ENCODE measurements at regions not wholly inside any gene's neighbourhood (a gene's known extent, or its start where the extent isn't known, plus 50 kb on each side); places are given as distances from the start of the nearest gene placed in this dataset.

DNA sequence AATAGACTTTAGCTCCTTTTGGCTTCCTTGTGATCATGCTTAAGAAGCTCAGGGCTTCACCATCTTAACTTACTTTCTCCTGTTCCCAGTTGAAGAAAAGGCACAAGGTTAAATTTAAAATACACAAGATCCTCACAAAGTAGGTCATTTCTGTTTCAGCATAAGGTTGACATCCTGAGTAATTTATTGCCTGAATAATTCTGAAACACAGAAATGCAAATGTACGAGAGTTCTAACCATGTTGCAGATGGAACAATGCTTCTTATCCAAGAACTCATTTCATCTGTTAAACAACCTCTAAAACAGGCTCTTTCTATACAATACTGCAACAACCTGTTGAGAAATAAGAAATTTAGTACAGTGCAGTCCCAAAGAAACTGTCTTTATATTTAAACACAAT, 395.2 kb downstream of the BCL11A start:
- no peak for DNase-seq (ENCODE audit: low read depth)

- DNase-seq (ENCODE audit: low read depth): no peak
Measured at GRCh38 chr2:60157283-60157682, 396.2 kb downstream of the BCL11A start.

DNA sequence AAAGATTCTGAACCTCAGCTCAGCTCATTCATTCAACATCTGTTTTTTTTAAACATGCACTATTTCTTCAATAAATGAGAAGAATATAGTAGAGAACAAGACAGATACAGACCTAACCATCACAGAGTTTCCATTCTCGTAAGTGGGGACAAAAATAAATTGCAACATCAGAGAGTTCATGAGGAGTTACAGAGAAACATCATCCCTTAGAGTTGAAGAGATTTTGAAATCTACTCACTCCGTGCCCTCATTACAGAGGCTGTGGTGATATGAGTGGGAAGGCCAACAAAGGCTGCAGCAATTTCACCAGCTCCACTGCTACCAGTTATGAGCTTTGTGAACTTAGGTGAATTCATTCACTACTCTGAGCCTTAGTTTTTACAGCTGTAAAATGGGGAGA, 399.3 kb downstream of the BCL11A start:
- DNase-seq (ENCODE audit: low read depth): no peak

GRCh38 chr2:60152226-60152833, 401.1 kb downstream of the BCL11A start:
- no peak for DNase-seq (ENCODE audit: low read depth)

- DNase-seq (ENCODE audit: low read depth): no peak
Measured at GRCh38 chr2:60149176-60149575, 404.3 kb downstream of the BCL11A start.

DNA sequence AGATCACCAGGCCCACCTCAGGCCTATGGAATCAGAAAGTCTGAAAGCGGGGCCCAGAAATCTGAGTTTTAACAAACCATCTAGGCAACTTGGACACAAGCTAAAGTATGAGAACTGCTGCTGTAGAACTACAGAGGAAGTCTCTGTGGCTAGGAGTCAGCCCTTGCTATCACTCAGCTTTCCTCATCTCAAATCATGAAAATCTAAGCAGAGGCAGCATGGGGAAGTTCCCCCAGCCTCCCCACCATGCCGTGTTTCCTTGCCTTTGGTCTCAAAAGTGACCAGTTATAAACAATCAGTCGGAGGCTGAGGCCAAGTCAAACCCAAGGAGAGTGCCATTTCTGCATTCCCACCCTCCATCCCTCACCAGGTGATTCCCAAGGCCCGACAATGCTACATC, 404.7 kb downstream of the BCL11A start:
- DNase-seq (ENCODE audit: low read depth): no peak

DNA sequence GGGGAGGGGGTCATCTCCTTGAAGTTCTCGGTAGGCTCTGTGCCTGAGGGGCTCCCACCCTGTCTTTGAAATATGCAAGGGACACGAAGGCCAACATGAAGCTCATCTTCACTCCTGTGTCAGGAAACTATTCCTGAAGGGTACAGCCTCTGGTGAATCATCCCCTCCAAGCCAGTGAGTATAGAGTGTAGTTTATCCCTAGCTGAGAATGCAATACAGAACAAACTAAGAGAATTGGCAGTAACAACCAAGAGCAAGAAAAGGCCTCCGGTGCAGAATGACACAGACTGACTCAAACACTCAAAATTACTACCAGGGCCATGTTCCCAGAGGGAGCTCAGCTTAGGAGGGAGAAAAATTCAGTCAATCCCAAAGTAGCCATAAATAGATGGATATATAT, 413.3 kb downstream of the BCL11A start:
- no peak for DNase-seq (ENCODE audit: low read depth)

GRCh38 chr2:60136913-60137312, 416.5 kb downstream of the BCL11A start:
- DNase-seq (ENCODE audit: low read depth): no peak

DNA sequence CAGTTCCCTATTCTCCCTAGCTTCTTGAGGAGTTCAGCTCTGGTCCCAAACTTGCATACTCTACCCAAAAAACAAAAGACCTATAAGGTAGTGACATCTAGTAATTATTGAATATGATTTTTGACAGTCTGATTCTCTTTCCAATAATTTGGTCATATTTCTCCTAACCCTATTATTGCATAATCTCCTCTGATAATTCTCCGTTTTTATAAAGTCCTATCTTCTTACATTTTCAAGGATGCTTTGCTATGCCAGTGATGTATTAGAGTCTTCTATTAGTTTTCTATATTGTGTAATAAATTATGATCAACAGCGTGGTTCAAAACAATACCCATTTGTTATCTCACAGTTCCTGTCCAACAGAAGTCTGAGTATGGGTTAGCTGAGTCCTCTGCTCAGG, 426.3 kb downstream of the BCL11A start:
- DNase-seq (ENCODE audit: low read depth): no peak

DNA sequence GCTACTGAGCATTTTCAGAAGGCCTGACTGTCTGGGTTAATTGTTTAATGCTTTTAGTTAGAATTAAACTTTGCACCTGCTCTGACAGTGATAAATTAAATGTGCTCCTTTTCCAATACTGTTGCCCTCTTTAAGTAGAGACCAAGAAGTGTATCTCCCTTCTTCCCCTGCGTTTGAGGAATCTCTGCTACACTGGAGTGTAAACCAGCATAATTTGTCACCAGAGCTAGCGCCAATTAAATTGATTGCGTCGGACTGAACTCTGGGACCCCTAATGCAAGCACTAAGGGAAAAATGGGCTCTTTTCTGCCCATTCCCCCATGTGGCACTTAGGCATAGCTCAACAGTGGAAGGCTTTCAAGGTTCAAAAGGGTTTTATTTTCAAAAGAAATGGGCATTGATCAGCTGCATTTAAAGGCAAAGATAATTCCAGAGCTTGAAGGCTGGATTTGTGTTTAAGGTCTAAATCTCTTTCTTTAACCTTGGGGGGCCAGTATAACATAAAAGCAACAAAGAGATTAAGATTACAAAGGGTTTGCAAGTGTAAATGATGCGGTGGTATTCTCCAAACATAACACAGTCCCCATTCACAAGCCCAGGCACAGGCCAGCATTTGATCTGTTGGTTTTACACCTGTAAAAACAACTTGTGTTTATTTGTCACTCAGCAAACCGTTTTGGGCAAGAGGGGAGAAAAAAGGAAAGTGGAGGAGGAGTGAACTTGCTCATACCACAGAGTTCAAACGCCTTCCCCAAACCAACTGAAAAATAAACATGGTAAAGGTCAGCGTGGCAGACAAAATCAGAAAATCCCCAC, 427.6 kb downstream of the BCL11A start:
- DNase-seq (ENCODE audit: low read depth): no peak

DNA sequence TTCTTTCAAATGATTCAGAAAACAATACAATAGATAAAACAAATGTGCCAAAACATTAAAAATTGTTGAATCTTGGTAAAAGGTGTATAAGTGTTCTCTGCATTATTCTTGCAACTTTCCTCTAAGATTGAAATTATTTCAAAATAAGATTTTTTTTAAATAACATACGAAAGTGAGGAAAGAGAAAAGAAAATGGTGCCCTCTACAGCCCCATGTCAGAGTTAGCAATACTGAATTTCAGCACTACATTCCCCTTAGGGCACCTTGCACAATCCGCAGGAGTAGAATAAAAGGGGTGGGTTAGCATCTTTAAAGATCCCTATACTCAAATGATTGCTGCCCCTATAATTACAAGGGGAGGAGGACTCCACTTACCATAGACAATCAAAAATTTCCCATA, 433.7 kb downstream of the BCL11A start:
- no peak for DNase-seq (ENCODE audit: low read depth)

GRCh38 chr2:60118917-60119316, 434.5 kb downstream of the BCL11A start:
- no peak for DNase-seq (ENCODE audit: low read depth)

GRCh38 chr2:60118061-60118460, 435.4 kb downstream of the BCL11A start:
- DNase-seq (ENCODE audit: low read depth): no peak

- DNase-seq (ENCODE audit: low read depth): no peak
Measured at GRCh38 chr2:60116161-60116875, 437.1 kb downstream of the BCL11A start.

GRCh38 chr2:60109744-60110143, 443.7 kb downstream of the BCL11A start:
- DNase-seq (ENCODE audit: low read depth): no peak

DNA sequence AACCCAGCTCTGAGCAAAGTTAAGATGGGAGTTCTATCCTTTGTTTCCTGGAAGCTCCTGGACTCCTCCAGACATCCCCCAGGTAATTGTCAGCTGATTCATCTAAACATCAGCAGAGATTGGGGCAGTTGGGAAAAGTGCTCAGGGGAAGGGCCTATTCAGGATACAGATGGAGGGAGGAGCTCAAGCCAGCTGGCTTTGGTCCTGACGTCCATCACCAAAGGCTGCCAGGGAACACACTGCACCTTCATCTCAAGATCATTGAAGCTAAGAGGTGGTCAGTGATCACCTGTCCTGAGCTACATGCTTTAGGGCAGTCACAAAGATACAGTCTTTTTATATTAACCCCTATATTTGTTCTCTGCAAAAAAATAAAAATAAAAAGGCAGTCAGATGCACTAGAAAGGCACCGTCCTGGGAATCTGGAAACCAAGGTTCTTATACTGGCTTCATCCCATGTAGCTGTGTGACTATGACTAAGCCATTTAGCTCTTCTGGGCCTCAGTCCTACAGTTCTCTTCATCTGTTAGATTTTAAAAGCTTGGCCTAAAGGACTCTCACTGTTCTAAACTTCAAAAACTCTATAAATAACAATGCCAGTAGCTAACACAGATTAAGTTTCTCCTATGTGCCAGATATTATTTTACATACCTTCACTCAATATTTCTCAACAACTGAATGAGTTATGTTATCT, 446.5 kb downstream of the BCL11A start:
- DNase-seq (ENCODE audit: low read depth): no peak

- no peak for DNase-seq (ENCODE audit: low read depth)
Measured at GRCh38 chr2:60105906-60106305, 447.5 kb downstream of the BCL11A start.

DNA sequence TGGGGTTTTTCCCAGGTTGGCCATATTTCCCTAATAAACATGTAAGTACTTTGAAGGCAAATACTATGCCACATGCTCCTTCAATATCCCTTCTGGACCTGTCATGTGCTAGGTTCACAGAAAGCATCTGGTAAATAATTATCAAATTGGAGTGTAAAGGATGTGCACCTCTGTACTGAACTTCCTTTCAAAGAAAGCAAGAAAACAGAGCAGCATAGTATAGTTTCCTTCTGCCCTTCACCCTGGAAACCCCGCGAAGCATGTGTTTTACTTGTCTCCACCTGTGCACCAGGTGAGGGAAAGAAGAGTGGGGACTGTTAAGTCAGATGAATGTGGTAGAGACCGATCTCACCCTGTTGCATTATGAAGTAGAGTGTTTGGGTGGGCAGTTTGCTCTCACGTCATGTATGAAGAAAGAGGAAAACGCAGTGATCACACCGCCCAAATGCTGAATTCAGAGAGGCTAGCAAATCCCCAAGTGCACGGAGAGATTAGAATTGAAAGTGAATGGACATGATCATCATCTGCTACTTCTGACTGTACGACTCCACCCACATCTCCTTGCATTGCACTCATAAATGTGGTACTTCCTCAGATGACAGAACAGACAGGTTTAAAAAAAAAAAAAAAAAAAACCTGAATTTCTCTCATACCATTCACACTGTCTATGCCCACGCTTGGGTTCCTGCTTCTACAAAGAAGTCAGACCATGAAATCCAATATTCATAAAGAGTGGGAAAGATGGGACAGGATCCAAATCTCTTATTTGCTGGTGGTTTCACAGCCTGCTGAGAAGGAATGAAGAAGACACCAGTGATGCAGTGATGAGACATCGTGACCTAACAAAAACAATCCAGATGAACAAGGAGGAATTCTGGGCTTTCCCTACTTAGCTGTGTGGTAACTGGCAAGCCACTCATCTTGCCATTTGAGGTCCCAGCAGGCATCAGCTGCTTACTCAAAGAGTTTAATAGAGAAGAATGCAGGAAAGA, 448.6 kb downstream of the BCL11A start:
- no peak for DNase-seq (ENCODE audit: low read depth)

- no peak for DNase-seq (ENCODE audit: low read depth)
Measured at GRCh38 chr2:60100034-60100433, 453.4 kb downstream of the BCL11A start.

DNA sequence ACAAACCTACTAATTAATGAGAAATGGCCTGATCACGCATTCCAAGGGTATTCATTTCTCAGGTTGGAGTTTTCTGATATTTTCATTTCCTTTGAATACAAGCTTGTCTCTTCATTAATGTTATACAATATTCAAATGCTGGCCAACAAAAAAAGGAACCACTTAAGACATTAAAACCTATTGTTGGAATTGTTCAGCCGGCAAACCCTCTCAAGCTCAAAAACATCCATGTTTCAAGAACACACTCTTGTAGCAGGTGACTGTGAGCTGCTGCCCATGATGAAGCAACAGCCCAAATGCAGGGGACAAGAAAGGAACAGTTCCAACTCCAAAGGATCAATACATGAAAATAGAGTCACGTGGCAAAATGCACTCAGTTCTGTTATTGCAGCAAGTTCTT, 454.5 kb downstream of the BCL11A start:
- no peak for DNase-seq (ENCODE audit: low read depth)

- no peak for DNase-seq (ENCODE audit: low read depth)
Measured at GRCh38 chr2:60097298-60097697, 456.2 kb downstream of the BCL11A start.

Measured in activated T-cell treated with anti-CD3 and anti-CD28 coated beads for 24 hours (primary cell).